GM18907 (cell line): ENCODE measurements at regions not wholly inside any gene's neighbourhood (a gene's known extent, or its start where the extent isn't known, plus 50 kb on each side); places are given as distances from the start of the nearest gene placed in this dataset.
"Not testable (repeated sequence)": the region's sequence is repeated elsewhere in the genome, so short reads cannot be mapped to it uniquely, and the experiment has no call there.

ENCODE experiments used
- ATAC-seq: cut with Tn5 transposase; IDR thresholded peaks from one replicate; pipeline ENCODE4 v1.9.1; 2021; ENCODE audit warnings: mild to moderate bottlenecking, moderate library complexity; ENCODE audit not compliant: unreplicated experiment

GRCh38 chr2:145801210-145801609, 1281.3 kb upstream of the ZEB2 start:
- no peak for ATAC-seq

GRCh38 chr2:145800151-145801091, 1280.5 kb upstream of the ZEB2 start:
- ATAC-seq, result no peak

GRCh38 chr2:145799595-145800108, 1279.7 kb upstream of the ZEB2 start:
- no peak for ATAC-seq

- no peak for ATAC-seq
These were observed 1278.5 kb upstream of the ZEB2 start for GRCh38 chr2:145798419-145798818.

GRCh38 chr2:145797692-145798091, 1277.8 kb upstream of the ZEB2 start:
- ATAC-seq, result no peak

- ATAC-seq, result no peak
These were observed 1272.8 kb upstream of the ZEB2 start for GRCh38 chr2:145792745-145793144.

- ATAC-seq, result no peak
These were observed 1269.7 kb upstream of the ZEB2 start for GRCh38 chr2:145789636-145790035.

GRCh38 chr2:145787597-145788361, 1267.9 kb upstream of the ZEB2 start:
- not testable (repeated sequence) for ATAC-seq

- ATAC-seq, result not testable (repeated sequence)
These were observed 1262.7 kb upstream of the ZEB2 start for GRCh38 chr2:145782607-145783006.

- ATAC-seq, result peak; percentile 88
These were observed 1258.0 kb upstream of the ZEB2 start for GRCh38 chr2:145777914-145778313.

GRCh38 chr2:145777297-145777696, 1257.4 kb upstream of the ZEB2 start:
- peak; percentile 37 for ATAC-seq

GRCh38 chr2:145775591-145775990, 1255.7 kb upstream of the ZEB2 start:
- no peak for ATAC-seq

GRCh38 chr2:145771525-145771924, 1251.6 kb upstream of the ZEB2 start:
- peak; percentile 99 for ATAC-seq

- no peak for ATAC-seq
These were observed 1249.2 kb upstream of the ZEB2 start for GRCh38 chr2:145769011-145769716.

- ATAC-seq, result no peak
These were observed 1246.0 kb upstream of the ZEB2 start for GRCh38 chr2:145765874-145766273.

- no peak for ATAC-seq
These were observed 1244.7 kb upstream of the ZEB2 start for GRCh38 chr2:145764631-145765030.

GRCh38 chr2:145760781-145761649, 1241.1 kb upstream of the ZEB2 start:
- ATAC-seq, result no peak

- ATAC-seq, result no peak
These were observed 1239.5 kb upstream of the ZEB2 start for GRCh38 chr2:145759228-145759915.

GRCh38 chr2:145757503-145758246, 1237.8 kb upstream of the ZEB2 start:
- ATAC-seq, result no peak
